ENCODE measurements at regions not wholly inside any gene's neighbourhood (a gene's known extent, or its start where the extent isn't known, plus 50 kb on each side); places are given as distances from the start of the nearest gene placed in this dataset.

DNA sequence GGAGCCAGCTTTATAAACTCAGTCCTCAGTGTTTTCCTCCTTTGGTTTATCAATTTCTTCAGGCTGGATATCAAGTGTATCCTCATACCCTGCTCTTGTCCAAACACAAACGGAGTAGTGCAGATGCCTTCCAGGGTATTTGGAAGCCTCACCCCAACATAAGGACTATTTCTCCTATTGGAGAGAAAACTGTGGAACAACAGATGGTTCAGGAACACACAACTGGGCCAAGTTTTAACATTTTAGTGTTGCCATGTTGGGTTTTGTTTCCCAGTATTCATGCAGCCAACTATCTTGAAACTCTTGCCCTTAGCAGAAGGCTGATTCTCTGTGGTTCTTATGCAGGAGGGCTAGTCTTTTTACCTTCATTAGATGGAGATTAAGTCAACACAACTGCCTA lies 398.1 kb downstream of the GABRB3 start:
- DNase-seq (ENCODE audit: low read depth): no peak

DNA sequence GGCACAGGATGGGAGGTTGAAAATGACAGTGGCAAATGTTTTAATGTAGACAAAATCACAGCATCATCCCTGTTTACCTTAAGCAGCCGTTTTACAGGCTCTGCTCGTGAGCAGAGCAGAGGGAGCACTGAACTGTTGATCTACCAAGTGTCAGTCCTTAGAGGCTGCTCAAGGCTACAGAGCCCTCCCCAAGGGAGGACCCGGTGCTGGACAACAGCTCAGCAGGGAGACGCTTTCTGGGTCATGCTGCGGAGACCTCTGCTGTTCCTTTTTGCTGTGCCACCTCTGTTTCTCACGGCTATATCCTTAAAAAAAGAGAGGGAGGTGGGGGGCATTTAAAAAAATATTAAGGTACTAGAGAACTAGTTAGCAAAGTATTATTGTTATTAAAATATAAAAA lies 400.2 kb downstream of the GABRB3 start:
- DNase-seq (ENCODE audit: low read depth): no peak

DNA sequence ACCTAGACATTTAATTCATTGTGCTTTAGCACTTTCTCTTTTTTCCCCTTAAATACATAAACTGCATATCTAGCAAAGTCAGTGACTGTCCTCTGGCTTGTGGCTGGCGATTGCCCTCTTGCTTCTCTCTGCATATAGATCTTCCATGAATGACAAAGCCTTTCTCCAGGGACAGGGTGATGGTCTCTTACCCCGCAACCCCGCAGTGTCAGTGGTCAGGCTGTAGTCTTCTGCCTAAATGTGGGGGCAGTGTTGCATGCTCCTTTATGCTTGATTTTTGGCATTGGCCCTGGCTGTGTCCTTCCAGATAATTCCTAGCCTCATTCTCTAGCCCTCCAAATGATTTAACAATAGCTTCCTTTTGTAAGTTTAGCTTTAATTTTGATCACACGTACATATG lies 407.8 kb downstream of the GABRB3 start:
- DNase-seq (ENCODE audit: low read depth): no peak

DNA sequence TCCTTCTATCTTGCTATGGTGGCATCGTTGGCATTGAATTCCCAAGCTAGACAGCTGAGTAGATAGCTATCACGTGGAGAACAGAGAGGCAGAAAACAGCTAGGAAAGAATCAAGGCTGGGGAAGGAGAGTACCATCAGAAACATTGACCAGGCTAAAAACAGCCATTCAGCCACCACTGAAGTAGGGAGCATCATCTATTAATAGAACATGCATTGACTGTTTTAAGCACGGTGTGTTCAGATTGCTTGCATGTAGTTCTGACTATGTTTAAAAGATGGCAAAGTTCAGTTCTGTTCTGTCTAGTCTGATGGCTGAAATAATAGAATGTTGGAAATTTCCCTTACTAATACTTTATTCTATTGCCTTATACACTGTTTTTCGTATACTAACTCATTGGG lies 413.0 kb downstream of the GABRB3 start:
- no peak for DNase-seq (ENCODE audit: low read depth)

DNA sequence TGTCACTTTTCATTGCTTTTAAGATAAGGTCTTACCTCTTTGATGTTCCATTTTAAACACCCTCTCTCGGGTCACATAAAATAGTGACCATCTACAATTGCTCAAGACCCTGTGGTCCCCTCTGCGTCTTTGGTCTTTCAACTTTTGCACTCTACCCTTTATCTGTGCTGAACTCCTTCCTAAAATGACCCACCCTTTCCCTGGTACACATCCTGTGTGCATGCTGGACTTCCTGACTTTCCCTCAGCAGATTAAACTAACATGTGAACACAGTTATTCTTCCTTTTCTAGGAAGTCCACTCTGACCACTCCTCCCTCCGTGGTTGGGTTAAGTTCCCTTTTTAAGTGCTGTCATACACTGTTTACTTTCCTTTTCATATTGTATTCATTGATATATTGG lies 414.2 kb downstream of the GABRB3 start:
- no peak for DNase-seq (ENCODE audit: low read depth)

DNA sequence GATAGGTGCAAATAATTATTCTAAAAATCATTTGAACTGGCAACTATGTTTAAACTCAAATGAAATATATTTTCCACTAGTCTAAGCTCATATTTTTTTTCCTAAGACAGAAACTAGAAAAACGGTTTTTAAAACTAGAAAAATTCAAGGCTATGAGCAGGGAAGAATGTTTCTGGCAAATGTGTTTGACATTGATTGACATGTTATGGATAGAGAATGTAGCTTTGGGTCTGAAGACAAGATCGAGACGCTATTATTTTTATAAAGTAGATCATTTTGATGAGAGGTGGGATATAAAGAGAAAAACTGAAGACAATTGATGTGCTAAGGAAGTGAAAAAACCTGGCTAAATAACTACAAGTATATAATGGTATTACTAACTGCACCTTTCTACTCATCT lies 415.2 kb downstream of the GABRB3 start:
- DNase-seq (ENCODE audit: low read depth): no peak

DNA sequence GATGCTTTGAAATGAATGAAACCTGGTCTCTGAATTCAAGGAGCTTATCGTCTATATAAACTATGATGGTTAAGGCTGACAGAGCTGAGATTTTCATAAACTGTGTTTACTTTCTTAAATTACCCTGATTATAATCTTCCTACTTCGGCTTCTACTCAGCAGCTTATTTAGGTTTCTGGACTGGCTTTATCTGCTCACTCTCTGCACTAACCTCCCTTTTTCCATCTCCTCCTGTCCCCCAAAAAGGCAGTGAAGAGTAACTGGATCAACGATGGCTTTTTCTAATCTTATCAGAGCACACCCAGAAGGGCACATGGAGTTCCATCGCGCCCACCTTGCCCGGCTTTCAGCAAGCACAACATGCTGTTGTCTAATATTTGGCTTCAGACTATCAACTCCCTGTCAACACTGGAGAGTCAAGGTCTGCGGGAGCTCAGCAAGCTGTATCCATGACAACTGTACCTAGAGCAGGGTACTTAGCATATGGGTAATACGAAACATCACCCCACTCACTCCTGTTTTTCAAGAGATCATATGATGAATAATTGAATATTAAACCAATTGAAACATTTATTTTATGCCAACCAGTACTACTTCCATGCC lies 417.3 kb downstream of the GABRB3 start:
- DNase-seq (ENCODE audit: low read depth): no peak

DNA sequence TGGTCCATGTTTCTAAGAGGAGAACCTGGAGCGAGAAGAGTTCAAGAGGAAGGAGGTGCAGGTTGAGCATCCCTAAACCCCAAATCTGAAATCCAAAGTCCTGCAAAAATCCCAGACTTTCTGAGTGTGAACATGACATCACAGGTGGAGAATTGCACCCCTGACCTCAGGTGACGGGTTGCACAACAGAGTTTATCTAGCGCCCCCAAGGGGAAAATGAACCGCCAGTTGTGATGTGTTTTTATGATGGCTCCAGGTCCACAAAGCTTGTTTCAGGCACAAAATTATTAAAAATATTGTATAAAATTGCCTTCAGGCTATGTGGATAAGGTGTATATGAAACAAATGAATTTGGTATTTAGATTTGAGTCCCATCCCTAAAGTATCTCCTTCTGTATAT lies 420.0 kb downstream of the GABRB3 start:
- DNase-seq (ENCODE audit: low read depth): no peak

DNA sequence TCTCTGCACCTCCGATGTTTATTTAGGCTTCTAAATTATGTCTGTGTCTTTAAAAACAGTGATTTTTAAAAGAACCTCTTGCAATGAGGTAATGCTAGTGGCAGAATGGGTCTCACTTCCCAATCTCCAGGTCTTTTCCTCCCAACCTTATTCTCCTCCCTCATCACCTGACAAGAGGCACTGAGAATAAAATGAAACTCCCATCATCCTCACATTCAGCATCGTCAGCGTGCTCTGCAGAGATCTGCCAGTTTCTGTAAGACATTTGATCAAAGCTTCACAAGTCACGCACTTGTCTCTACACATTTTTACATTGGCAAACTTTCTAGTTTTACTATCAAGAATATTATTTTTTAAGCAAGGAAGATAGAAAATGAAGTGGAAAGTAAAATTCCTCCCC lies 420.5 kb downstream of the GABRB3 start:
- DNase-seq (ENCODE audit: low read depth): no peak

DNA sequence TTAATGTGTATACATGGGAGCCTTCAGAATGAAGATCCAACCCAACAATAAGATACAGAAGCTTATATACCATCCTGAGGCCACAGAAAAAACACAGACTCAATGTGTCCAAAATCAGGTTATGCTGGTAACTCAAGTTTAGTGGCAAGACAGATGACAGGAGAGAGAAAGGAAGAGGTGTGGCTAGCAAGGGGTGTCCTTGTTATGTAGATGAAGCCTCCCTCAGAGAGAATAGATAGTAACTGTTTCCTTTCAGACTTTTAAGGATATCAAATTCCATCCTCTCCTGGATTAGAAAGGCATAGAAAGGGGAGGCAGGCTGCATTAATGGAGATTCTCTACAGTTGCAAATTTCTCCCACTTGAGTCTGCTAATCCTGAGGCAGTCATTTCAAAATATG lies 447.4 kb downstream of the GABRB3 start:
- no peak for DNase-seq (ENCODE audit: low read depth)

DNA sequence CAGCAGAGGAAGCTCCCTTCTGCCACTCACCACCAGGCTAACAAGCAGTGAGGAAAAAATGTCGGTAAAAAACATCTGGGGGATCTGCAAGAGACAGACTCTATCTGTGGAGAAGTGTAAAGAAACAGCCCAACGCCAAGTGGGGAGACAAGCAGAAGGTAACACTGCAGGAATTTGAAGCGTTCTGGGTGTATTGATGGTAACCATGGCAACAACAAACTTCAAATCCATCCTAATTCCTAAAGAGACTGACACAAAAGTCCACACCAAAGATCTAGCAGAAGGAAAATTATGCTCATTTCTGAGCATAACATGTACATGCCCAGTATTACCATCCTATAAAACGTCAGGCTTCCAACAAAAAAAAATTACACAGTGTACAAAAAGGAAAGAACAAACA lies 449.3 kb downstream of the GABRB3 start:
- DNase-seq (ENCODE audit: low read depth): no peak

DNA sequence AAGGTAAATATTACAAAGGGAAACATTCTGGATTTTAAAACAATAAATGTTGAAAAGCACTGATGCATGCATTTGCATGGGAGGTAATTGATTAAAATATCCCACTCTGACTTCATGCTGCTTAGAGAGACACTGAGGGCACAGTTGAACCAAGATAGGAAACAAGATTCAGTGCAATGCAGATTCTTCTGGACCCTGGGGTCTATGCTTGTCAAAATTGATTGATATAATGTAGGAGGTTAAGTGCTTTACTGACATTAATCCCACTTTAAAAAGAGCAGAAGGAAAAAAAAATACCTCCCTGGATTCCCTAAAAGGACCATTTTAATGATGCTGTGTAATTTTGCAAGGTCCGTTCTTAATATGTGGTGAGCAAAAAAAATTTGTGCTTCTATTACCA lies 454.2 kb downstream of the GABRB3 start:
- no peak for DNase-seq (ENCODE audit: low read depth)

DNA sequence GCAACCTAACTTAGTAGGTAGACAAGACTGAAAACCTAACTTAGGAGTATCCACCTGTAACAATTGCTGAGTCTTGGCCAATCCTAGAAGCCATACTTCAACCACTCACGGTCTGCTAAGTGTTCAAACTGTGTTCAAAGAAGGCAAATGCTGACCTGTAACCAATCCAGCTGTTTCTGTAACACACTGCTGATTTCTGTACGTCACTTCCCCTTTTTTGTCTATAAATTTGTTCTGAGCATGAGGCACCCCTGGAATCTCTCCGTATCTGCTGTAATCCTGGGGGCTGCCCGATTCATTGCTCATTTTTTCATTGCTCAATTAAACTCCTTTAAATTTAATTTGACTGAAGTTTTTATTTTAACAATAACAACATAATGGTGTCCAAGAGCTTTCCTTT lies 451.4 kb upstream of the ATP10A start:
- no peak for DNase-seq (ENCODE audit: low read depth)

DNA sequence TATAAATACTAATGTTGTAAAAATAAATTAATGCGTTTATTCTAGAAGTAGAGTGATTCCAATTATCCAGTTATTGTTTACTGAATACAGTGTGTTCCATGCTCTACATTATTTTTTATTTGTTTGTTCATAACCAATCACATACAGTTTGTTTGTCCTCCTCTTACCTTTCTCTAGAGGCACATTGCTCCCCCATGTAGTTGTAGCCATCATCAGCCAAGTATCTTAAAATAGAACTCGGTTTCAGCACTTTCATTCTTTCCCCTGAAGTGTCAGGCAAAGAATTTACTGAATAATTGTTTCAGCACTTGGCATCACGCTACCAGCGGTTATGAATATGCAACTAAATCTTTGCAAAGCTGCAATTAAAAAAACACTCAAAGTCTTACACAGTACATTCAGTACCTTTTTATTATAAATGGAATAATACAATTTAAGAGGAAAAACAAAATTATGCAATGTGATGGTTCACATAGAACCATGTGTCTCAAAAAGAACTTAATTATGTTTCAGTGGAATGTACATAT lies 448.6 kb upstream of the ATP10A start:
- no peak for DNase-seq (ENCODE audit: low read depth)

DNA sequence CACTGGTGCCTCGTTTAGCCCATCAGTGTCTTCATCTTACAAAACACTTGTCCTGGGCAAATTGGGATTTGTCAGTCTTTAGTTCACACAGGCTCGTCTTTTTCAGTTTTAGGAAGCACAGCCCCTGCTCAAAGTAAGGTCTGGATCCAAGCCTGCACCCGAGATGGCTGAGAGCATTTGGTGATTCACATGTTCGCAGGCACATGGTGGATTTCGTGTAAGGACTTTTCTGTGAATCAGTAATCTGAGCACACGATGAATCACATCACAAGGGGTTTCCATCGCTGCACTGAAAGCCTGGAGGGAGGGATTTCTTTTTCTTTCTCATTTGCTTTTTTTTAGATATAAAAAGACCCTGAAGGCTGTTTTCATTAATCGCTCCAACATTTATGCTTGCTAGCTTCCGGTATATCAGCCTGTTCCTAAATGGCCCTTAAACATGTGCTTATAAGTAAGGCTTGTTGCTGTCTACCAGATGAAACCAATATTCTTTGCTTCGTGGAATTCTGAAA lies 435.6 kb upstream of the ATP10A start:
- no peak for DNase-seq (ENCODE audit: low read depth)

DNA sequence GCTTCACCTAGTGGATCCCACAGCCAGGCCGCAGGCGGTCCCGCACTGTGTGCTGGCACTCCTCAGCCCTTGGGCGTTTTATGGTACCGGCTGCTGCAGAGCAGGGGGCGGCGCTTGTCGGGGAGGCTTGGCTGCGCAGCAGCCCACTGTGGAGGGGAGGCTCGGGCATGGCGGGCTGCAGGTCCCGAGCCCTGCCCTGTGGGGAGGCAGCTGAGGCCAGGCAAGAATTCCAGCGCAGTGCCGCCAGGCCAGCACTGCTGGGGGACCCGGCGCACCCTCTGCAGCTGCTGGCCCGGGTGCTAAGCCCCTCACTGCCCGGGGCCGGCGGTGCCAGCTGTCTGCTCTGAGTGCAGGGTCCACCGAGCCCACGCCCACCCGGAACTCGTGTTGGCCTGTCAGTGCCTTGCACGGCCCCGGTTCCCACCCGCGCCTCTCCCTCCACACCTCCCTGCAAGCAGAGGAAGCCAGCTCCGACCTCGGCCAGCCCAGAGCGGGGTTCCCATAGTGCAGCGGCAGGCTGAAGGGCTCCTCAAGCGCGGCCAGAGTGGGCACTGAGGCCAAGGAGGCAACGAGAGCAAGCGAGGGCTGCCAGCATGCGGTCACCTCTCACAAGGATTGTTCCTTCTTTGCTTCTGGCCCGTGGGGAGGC lies 435.0 kb upstream of the ATP10A start:
- no peak for DNase-seq (ENCODE audit: low read depth)

DNA sequence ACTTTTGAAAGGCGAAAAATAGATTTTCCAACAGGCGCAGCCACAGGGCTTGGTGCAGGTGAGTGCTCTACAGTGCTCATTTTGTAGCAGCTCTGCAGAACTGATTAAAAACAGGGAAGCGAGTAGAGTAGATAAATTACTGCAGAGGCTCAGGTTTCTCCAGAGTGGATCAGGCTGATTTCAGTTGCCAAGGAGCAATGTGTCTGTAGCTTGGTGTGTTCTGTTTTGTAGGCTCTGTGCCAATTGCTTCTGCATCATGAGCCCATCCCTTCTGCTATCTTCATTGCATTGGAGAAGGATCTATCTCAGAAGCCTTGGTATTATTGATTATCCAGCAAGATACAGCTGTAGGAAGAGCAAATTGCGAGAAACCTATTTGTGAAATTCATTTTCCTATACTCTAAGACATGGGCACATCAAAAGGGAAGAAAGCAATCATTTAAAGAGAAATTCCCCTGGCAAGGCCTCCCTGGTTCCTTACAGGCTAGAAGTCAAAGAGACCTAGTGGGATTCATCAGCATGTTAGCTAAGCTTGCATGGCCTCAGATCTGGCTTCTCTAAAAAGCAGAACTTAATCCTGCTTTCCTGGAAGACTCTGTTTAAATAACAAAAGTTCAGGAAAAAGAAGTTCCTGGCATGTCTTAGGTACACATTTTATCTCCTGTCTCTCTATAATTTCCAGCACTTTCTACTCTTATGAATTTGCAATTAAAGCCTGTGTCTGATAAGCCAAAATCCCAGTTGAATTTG lies 432.4 kb upstream of the ATP10A start:
- no peak for DNase-seq (ENCODE audit: low read depth)

DNA sequence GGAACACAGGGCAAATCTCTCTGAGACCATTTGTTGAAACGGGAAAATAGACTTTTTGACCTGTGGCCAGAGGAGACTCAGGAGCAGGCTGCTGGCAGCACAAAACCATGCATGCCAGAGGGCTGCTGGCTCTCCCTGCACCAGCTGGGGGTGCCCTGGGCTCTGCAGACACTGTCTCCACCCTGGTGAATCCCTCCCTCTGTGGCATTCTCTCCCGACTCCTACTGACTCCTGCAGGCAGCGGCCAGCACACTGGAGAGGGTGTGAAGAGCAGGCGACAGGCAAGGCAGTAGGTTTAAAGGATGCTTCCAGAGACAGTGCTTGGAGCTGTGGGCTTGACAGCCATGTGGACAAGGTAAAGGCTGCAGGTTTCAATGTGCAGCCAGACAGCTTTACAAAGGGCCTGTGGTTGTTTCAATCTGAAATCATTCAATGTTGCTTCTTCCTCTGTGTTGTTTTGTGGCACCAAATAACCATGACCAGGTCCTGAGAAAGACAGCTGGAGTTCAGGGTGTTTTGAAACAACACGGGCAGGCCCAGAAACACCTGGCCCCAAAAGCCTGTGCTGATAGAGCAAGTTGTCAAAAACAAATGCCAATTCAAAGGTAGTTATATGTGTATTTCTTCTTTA lies 431.0 kb upstream of the ATP10A start:
- DNase-seq (ENCODE audit: low read depth): no peak

DNA sequence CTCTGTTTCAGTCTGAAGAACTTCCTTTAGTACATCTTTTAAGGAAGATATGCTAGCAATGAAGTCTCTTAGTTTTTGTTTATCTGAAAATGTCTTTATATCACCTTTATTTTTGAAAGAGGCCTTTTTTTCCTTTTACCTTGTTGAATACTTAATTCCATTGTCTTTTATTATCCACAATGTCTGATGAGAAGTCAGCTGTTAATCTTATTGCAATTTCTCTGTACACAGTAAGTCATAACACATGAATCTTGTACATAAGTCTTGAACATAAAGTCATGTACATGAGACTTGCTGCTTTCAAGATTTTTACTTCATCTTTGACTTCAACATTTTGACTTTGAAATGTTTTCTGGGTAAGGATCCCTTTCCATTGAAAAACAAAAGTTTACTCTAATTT lies 424.3 kb upstream of the ATP10A start:
- no peak for DNase-seq (ENCODE audit: low read depth)

DNA sequence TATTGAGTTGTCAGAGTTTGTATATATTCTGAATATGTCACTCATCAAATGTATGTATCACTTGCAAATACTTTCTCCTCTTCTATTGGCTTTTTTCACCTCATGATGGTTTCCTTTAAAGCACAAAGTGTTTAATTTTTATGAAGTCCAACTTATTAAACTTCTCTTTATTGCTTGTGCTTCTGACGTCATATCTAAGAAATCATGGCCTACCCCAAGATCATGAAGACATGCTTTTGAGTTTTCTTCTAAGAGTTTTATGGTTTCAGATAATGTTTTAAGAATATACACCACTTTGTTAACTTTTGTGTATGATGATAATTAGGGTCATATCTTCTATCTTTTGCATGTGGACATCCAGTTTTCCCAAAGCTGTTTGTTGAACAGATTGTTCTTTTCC lies 417.2 kb upstream of the ATP10A start:
- no peak for DNase-seq (ENCODE audit: low read depth)

DNA sequence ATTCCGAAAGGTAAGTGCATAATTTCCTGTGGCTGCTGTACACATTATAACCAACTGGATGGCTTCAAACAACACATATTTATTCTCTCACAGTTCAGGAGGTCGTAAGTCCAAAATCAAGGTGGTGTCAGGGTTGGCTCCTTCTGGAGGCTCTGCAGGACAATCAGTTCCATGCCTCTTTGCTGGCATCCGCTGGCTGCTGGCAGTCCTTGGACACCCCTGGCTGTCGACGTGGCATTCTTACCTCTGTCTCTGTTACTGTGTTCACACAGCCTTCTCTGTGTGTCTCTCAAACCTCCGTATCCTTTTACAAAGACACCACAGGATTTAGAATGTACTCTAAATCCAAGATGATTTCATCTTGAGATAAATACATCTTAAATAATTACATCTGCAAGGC lies 398.8 kb upstream of the ATP10A start:
- no peak for DNase-seq (ENCODE audit: low read depth)

DNA sequence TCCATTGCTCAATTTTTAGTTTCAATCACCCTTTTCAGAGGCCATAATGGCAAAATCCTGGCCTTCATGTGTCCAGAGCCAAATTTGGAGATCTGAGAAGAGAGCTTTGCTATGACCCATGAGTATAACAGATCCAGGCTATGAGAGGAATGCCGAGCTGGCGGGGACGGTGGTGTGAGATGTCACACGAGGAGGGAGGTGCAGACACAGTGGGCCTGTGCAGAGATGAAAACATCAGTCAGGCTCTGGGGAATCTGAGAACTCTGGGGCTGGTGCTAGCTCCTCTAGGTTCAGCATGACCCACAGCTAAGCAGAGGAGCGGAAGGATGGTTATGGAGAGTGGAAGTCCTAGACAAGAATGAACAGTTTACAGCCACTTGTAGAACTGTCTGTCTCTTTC lies 398.3 kb upstream of the ATP10A start:
- no peak for DNase-seq (ENCODE audit: low read depth)
